Common myeloid progenitor, CD34-positive (primary cell): ENCODE measurements at regions not wholly inside any gene's neighbourhood (a gene's known extent, or its start where the extent isn't known, plus 50 kb on each side); places are given as distances from the start of the nearest gene placed in this dataset.
"Not testable (repeated sequence)": the region's sequence is repeated elsewhere in the genome, so short reads cannot be mapped to it uniquely, and the experiment has no call there.

Source experiments
- CTCF ChIA-PET: fragments of 350-600 bp; sonication (Branson Sonifier 250); formaldehyde crosslinking; loops from one replicate; lab custom pipeline; 2021; ENCODE audit warnings: antibody characterized with exemption; lab: Charles Lee
- POLR2A ChIA-PET: fragments of 350-600 bp; sonication (Branson Sonifier 250); formaldehyde crosslinking; loops from one replicate; lab custom pipeline; 2021; ENCODE audit warnings: antibody characterized with exemption; lab: Charles Lee
- DNase-seq, 3 donors: peaks; one replicate each; pipeline versions ENCODE4 v3.0.0 to v3.0.0-alpha.2; 2013
- H3K27ac ChIP-seq, 2 experiments: 1 replicate in 1 of 2; 2 replicates in 1 of 2; pipeline ENCODE4 v1.7.0; 2013; ENCODE audit warnings: inconsistent platforms in 2 of 2, low read length in 2 of 2, mild to moderate bottlenecking in 2 of 2, low read depth in 1 of 2, moderate library complexity in 1 of 2; ENCODE audit not compliant: severe bottlenecking in 2 of 2, insufficient read depth in 1 of 2, poor library complexity in 1 of 2
- H3K27me3 ChIP-seq, 5 experiments: replicated peaks in 2 of 5; 1 replicate in 3 of 5; 2 replicates in 2 of 5; pipeline versions ENCODE4 v1.6.1 to v1.7.0; 2013; ENCODE audit warnings: low read length in 4 of 5, mild to moderate bottlenecking in 2 of 5, moderate library complexity in 2 of 5, inconsistent platforms in 1 of 5; ENCODE audit not compliant: insufficient read depth in 5 of 5, control insufficient read depth in 4 of 5
- H3K36me3 ChIP-seq, 4 experiments: 1 replicate in 2 of 4; 2 replicates in 2 of 4; pipeline versions ENCODE4 v1.6.1 to v1.7.0; 2013; ENCODE audit warnings: low read length in 3 of 4, control low read depth in 1 of 4, mild to moderate bottlenecking in 1 of 4; ENCODE audit not compliant: control insufficient read depth in 4 of 4, insufficient read depth in 4 of 4
- H3K4me1 ChIP-seq, 4 experiments: 1 replicate in 3 of 4; 2 replicates in 1 of 4; pipeline versions ENCODE4 v1.6.1 to v1.7.1; 2013; ENCODE audit warnings: low read length in 3 of 4, mild to moderate bottlenecking in 3 of 4, control low read depth in 1 of 4, inconsistent platforms in 1 of 4, moderate library complexity in 1 of 4; ENCODE audit not compliant: control insufficient read depth in 4 of 4, insufficient read depth in 4 of 4; ENCODE audit errors: control extremely low read depth in 1 of 4
- H3K4me3 ChIP-seq, 7 experiments: 1 replicate in 4 of 7; 2 replicates in 3 of 7; pipeline versions ENCODE4 v1.5.1 to v1.7.0; 2013; ENCODE audit warnings: mild to moderate bottlenecking in 7 of 7, low read length in 6 of 7, moderate library complexity in 6 of 7, inconsistent platforms in 2 of 7, low read depth in 2 of 7, control low read depth in 1 of 7; ENCODE audit not compliant: insufficient read depth in 4 of 7, control insufficient read depth in 1 of 7; ENCODE audit errors: extremely low read depth in 1 of 7
- H3K9me3 ChIP-seq, 5 experiments: 1 replicate in 4 of 5; 2 replicates in 1 of 5; pipeline versions ENCODE4 v1.6.1 to v1.7.1; 2013; ENCODE audit warnings: low read length in 4 of 5, mild to moderate bottlenecking in 2 of 5, inconsistent platforms in 1 of 5, low read depth in 1 of 5, moderate library complexity in 1 of 5; ENCODE audit not compliant: control insufficient read depth in 4 of 5, insufficient read depth in 2 of 5; ENCODE audit errors: control extremely low read depth in 1 of 5
- WGBS: methylation state at CpG from one replicate; pipeline ENCODE4 v1.1.5; 2013; ENCODE audit not compliant: insufficient coverage; 5-methylcytosine and 5-hydroxymethylcytosine counted together

DNA sequence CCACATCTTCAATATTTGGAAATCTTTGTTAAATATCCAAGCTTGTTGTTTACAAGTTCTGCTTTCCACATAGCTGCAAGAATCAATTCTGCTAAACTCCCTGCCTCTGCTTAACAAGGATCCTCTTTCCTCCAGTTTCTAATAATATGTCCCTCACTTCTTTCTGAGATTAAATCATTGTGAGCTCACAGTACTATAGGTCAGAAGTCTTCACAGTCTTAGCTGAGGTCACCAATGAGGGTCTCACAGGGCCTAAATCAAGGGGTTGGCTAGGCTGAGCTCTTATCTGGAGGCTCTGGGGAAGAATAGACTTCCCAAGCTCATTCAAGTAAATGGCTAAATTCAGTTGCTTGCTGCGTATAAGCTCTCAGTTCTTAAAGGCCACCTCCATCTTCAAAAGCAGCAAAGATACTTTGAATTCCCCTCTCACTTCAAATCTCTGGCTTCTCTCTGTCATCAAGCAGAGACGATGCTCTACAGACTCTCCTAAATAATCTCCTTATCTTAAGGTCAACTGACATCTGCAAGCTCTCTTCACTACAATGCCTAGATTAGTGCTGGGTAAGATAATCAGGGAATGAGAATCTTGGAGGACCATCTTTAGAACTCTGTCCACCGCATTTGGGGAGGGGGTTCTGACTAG, 175.3 kb downstream of the PLPPR4 start:
- no peaks in the 10 kb centered on the region for H3K9me3 ChIP-seq
- POLR2A ChIA-PET: no interaction called here
- DNase-seq: no peak
- no peak overlapping the region for H3K4me3 ChIP-seq
- no peaks in the 10 kb centered on the region for H3K36me3 ChIP-seq
- CTCF ChIA-PET: no interaction called here
- no peak overlapping the region for H3K27ac ChIP-seq
- WGBS: 94% methylated on average over 2 of the region's 3 CpGs
- no peaks in the 10 kb centered on the region for H3K27me3 ChIP-seq
- H3K4me1 ChIP-seq: peaks cover 0 to 8% (median 4%) of the 10 kb centered on the region in 4 experiments

- DNase-seq: peak in 2 of 3 donors; percentile 24 to 27
- CTCF ChIA-PET: interaction anchor here (1.6 kb wide), 1 partner anchor 41 kb away, joined by 4 read pairs; no protein-coding TSS in a partner anchor
Measured at GRCh38 chr1:99441299-99442095, 177.2 kb downstream of the PLPPR4 start.

GRCh38 chr1:99444211-99444927, 180.1 kb downstream of the PLPPR4 start:
- H3K27ac ChIP-seq, POLR2A ChIA-PET: not testable (repeated sequence)
- 100% methylated on average over 2 of the region's 6 CpGs for WGBS

More at GRCh38 chr1:99441299-99442095, 177.2 kb downstream of the PLPPR4 start:
- Histone ChIP-seq H3K4me3 (peak overlapping the region in 1 of 7 experiments; percentile 50), H3K4me1 (peaks cover 0 to 8% (median 4%) of the 10 kb centered on the region in 4 experiments), H3K27me3 (no peaks in the 10 kb centered on the region), H3K36me3 (no peaks in the 10 kb centered on the region), H3K27ac (peak overlapping the region in 1 of 2 experiments; percentile 3), H3K9me3 (peaks cover 0 to 2% (median 0%) of the 10 kb centered on the region in 5 experiments)
- POLR2A ChIA-PET: no interaction called here
- 52% methylated on average over 2 of the region's 6 CpGs for WGBS

GRCh38 chr1:99445071-99445470, 180.8 kb downstream of the PLPPR4 start:
- no peak overlapping the region for H3K27ac ChIP-seq
- CTCF ChIA-PET: no interaction called here
- POLR2A ChIA-PET: no interaction called here
- H3K36me3 ChIP-seq: no peaks in the 10 kb centered on the region
- no peak for DNase-seq
- H3K27me3 ChIP-seq: no peaks in the 10 kb centered on the region
- peaks cover 0 to 8% (median 4%) of the 10 kb centered on the region in 4 experiments for H3K4me1 ChIP-seq
- H3K4me3 ChIP-seq: no peak overlapping the region
- H3K9me3 ChIP-seq: peaks cover 0 to 2% (median 0%) of the 10 kb centered on the region in 5 experiments

More at GRCh38 chr1:99444211-99444927, 180.1 kb downstream of the PLPPR4 start:
- DNase-seq, H3K36me3 ChIP-seq, H3K9me3 ChIP-seq, H3K27me3 ChIP-seq, CTCF ChIA-PET, H3K4me3 ChIP-seq, H3K4me1 ChIP-seq: not testable (repeated sequence)

- Histone ChIP-seq H3K4me3 (no peak overlapping the region), H3K27me3 (no peaks in the 10 kb centered on the region), H3K27ac (no peak overlapping the region), H3K9me3 (peaks cover 0 to 2% (median 0%) of the 10 kb centered on the region in 5 experiments), H3K36me3 (no peaks in the 10 kb centered on the region), H3K4me1 (peaks cover 0 to 8% (median 4%) of the 10 kb centered on the region in 4 experiments)
- POLR2A ChIA-PET: no interaction called here
- no peak for DNase-seq
- CTCF ChIA-PET: no interaction called here
- no CpG with 5 or more reads among the region's 1 CpG for WGBS
Measured at GRCh38 chr1:99445486-99445885, 181.2 kb downstream of the PLPPR4 start.

GRCh38 chr1:99447721-99448120, 183.4 kb downstream of the PLPPR4 start:
- peaks cover 0 to 2% (median 0%) of the 10 kb centered on the region in 5 experiments for H3K9me3 ChIP-seq
- no peaks in the 10 kb centered on the region for H3K4me1 ChIP-seq
- ChIA-PET POLR2A (no interaction called here), CTCF (no interaction called here)
- no peaks in the 10 kb centered on the region for H3K36me3 ChIP-seq
- H3K27ac ChIP-seq: no peak overlapping the region
- no peaks in the 10 kb centered on the region for H3K27me3 ChIP-seq
- no peak overlapping the region for H3K4me3 ChIP-seq
- no peak for DNase-seq
